Sigmoid colon (tissue), 6 donors: ENCODE measurements at regions not wholly inside any gene's neighbourhood (a gene's known extent, or its start where the extent isn't known, plus 50 kb on each side); places are given as distances from the start of the nearest gene placed in this dataset.

Source experiments
- DNase-seq: peaks from one replicate; pipeline ENCODE4 v3.0.0-alpha.2; 2019
- H3K27ac ChIP-seq, 4 donors: fragments of 200-600 bp; sonication (generic); one replicate each; pipeline ENCODE4 v1.5.1; 2016 to 2019; ENCODE audit warnings: mild to moderate bottlenecking in 1 of 4
- H3K27me3 ChIP-seq, 3 donors: fragments of 200-600 bp; sonication (generic); one replicate each; pipeline ENCODE4 v1.5.1; 2019; ENCODE audit warnings: mild to moderate bottlenecking in 1 of 3
- H3K36me3 ChIP-seq, 4 donors: fragments of 200-600 bp; sonication (generic); one replicate each; pipeline ENCODE4 v1.5.1; 2016 to 2019
- H3K4me1 ChIP-seq, 4 donors: fragments of 200-600 bp; sonication (generic); one replicate each; pipeline ENCODE4 v1.5.1; 2017 to 2019
- H3K4me3 ChIP-seq, 4 donors: fragments of 200-600 bp; sonication (generic); one replicate each; pipeline ENCODE4 v1.5.1; 2017 to 2019; ENCODE audit warnings: mild to moderate bottlenecking in 2 of 4, moderate library complexity in 1 of 4
- H3K9me3 ChIP-seq, 4 donors: fragments of 200-600 bp in 3 of 4; sonication (generic) in 3 of 4; one replicate each; pipeline versions ENCODE4 v1.5.1 to v1.6.1; 2013 to 2019
- EP300 ChIP-seq, 4 donors: sonication (generic); formaldehyde crosslinking; IDR thresholded peaks; one replicate each; pipeline ENCODE4 v1.6.1; 2017; ENCODE audit warnings: antibody characterized with exemption in 4 of 4
- POLR2A ChIP-seq, 2 donors: fragments of 450-650 bp; IDR thresholded peaks; one replicate each; pipeline ENCODE4 v1.6.1; 2016; ENCODE audit warnings: antibody characterized with exemption in 2 of 2, mild to moderate bottlenecking in 2 of 2, moderate library complexity in 2 of 2
- POLR2AphosphoS5 ChIP-seq, 4 donors: sonication (generic); formaldehyde crosslinking; IDR thresholded peaks; one replicate each; pipeline ENCODE4 v1.6.1; 2017; ENCODE audit warnings: antibody characterized with exemption in 4 of 4
- WGBS, 2 donors: extraction: QIAGEN DNeasy Blood & Tissue Kit; methylation state at CpG; one replicate each; pipeline ENCODE4 v1.1.7; 2013; 5-methylcytosine and 5-hydroxymethylcytosine counted together
- intact Hi-C: fragments of 100-400 bp; cut with DNase I; formaldehyde crosslinking; loops from one replicate; pipeline ENCODE4 v1.15.1; 2023
- TF ChIP-seq, protein P1 (sequence below), 4 experiments: fragments of 450-650 bp in 3 of 4; fragments of 200-600 bp in 1 of 4; IDR thresholded peaks; one replicate each; pipeline ENCODE4 v1.5.1; 2016 to 2019; ENCODE audit warnings: antibody characterized with exemption in 4 of 4, mild to moderate bottlenecking in 3 of 4, moderate library complexity in 2 of 4
- donor health status: healthy with polysubstance abuse.
- donor health status: healthy.

- H3K4me1 ChIP-seq = no peaks in the 10 kb centered on the region
- H3K4me3 ChIP-seq = no peak overlapping the region
- intact Hi-C loops = loop anchor here (5.0 kb wide), 1 partner anchor 669 kb away; no protein-coding TSS in a partner anchor
- 91 to 95% methylated on average over 2 of the region's 2 CpGs for WGBS, 2 donors
- H3K27ac ChIP-seq = no peak overlapping the region
- no peaks in the 10 kb centered on the region for H3K36me3 ChIP-seq
- DNase-seq = no peak
- TF ChIP-seq POLR2A (IDR thresholded peaks at IDR 0.05) = no peak
- TF ChIP-seq, protein P1, sequence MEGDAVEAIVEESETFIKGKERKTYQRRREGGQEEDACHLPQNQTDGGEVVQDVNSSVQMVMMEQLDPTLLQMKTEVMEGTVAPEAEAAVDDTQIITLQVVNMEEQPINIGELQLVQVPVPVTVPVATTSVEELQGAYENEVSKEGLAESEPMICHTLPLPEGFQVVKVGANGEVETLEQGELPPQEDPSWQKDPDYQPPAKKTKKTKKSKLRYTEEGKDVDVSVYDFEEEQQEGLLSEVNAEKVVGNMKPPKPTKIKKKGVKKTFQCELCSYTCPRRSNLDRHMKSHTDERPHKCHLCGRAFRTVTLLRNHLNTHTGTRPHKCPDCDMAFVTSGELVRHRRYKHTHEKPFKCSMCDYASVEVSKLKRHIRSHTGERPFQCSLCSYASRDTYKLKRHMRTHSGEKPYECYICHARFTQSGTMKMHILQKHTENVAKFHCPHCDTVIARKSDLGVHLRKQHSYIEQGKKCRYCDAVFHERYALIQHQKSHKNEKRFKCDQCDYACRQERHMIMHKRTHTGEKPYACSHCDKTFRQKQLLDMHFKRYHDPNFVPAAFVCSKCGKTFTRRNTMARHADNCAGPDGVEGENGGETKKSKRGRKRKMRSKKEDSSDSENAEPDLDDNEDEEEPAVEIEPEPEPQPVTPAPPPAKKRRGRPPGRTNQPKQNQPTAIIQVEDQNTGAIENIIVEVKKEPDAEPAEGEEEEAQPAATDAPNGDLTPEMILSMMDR (IDR thresholded peaks at IDR 0.05) = no peak
- no peak for TF ChIP-seq EP300 (IDR thresholded peaks at IDR 0.05)
- no peak for TF ChIP-seq POLR2AphosphoS5 (IDR thresholded peaks at IDR 0.05)
- no peaks in the 10 kb centered on the region for H3K27me3 ChIP-seq
- no peaks in the 10 kb centered on the region for H3K9me3 ChIP-seq
Observed at GRCh38 chr13:31912647-31913401, 118.8 kb upstream of the FRY start.

- Histone ChIP-seq H3K9me3 (no peaks in the 10 kb centered on the region), H3K4me1 (no peaks in the 10 kb centered on the region), H3K27me3 (no peaks in the 10 kb centered on the region), H3K4me3 (no peak overlapping the region), H3K27ac (no peak overlapping the region), H3K36me3 (no peaks in the 10 kb centered on the region)
- DNase-seq = no peak
- intact Hi-C loops = loop anchor here (5.0 kb wide), 1 partner anchor 669 kb away; no protein-coding TSS in a partner anchor
- TF ChIP-seq POLR2A (IDR thresholded peaks at IDR 0.05) (no peak), EP300 (IDR thresholded peaks at IDR 0.05) (no peak), POLR2AphosphoS5 (IDR thresholded peaks at IDR 0.05) (no peak)
- TF ChIP-seq, protein P1 (IDR thresholded peaks at IDR 0.05) = no peak
- WGBS, 2 donors = 95 to 96% methylated on average over 2 of the region's 2 CpGs
Observed at GRCh38 chr13:31913459-31913858, 118.1 kb upstream of the FRY start.

- 95 to 98% methylated on average over 4 of the region's 4 CpGs for whole genome bisulfite sequencing, 2 donors
- H3K4me1 ChIP-seq = no peaks in the 10 kb centered on the region
- no peak overlapping the region for H3K27ac ChIP-seq
- TF ChIP-seq, protein P1 (IDR thresholded peaks at IDR 0.05) = no peak
- TF ChIP-seq POLR2A (IDR thresholded peaks at IDR 0.05) (no peak), EP300 (IDR thresholded peaks at IDR 0.05) (no peak), POLR2AphosphoS5 (IDR thresholded peaks at IDR 0.05) (no peak)
- no peaks in the 10 kb centered on the region for H3K27me3 ChIP-seq
- no peak for DNase-seq
- no peaks in the 10 kb centered on the region for H3K36me3 ChIP-seq
- no peaks in the 10 kb centered on the region for H3K9me3 ChIP-seq
- intact Hi-C loops = loop anchor here (5.0 kb wide), 1 partner anchor 667 kb away; no protein-coding TSS in a partner anchor
- no peak overlapping the region for H3K4me3 ChIP-seq
Observed at GRCh38 chr13:31914843-31915242, 116.7 kb upstream of the FRY start.

- Histone ChIP-seq H3K4me1 (no peaks in the 10 kb centered on the region), H3K27me3 (no peaks in the 10 kb centered on the region), H3K36me3 (no peaks in the 10 kb centered on the region), H3K27ac (no peak overlapping the region), H3K9me3 (no peaks in the 10 kb centered on the region), H3K4me3 (no peak overlapping the region)
- 82 to 88% methylated on average over 2 of the region's 2 CpGs for WGBS, 2 donors
- TF ChIP-seq POLR2A (IDR thresholded peaks at IDR 0.05) (no peak), EP300 (IDR thresholded peaks at IDR 0.05) (no peak), POLR2AphosphoS5 (IDR thresholded peaks at IDR 0.05) (no peak)
- TF ChIP-seq, protein P1 (IDR thresholded peaks at IDR 0.05) = no peak
- intact Hi-C loops = no loop called here
- no peak for DNase-seq
Observed at GRCh38 chr13:31918707-31919106, 112.9 kb upstream of the FRY start.
